KG1 (cell line): ENCODE measurements at regions not wholly inside any gene's neighbourhood (a gene's known extent, or its start where the extent isn't known, plus 50 kb on each side); places are given as distances from the start of the nearest gene placed in this dataset.

ENCODE experiments used
- DNase-seq: peaks from one replicate; lab custom pipeline; 2025; lab: John Stamatoyannopoulos, UW

GRCh38 chr2:5842326-5842725 lies 150.1 kb downstream of the SOX11 start:
- no peak for DNase-seq

- no peak for DNase-seq
These were observed 153.7 kb downstream of the SOX11 start for GRCh38 chr2:5845798-5846330.

- no peak for DNase-seq
These were observed 154.7 kb downstream of the SOX11 start for GRCh38 chr2:5846881-5847280.

GRCh38 chr2:5849562-5849961 lies 157.4 kb downstream of the SOX11 start:
- DNase-seq = no peak

- no peak for DNase-seq
These were observed 159.2 kb downstream of the SOX11 start for GRCh38 chr2:5851410-5851809.

GRCh38 chr2:5854797-5855196 lies 162.6 kb downstream of the SOX11 start:
- no peak for DNase-seq

GRCh38 chr2:5867056-5867455 lies 174.9 kb downstream of the SOX11 start:
- no peak for DNase-seq

- DNase-seq = no peak
These were observed 176.7 kb downstream of the SOX11 start for GRCh38 chr2:5868931-5869330.

- DNase-seq = no peak
These were observed 177.8 kb downstream of the SOX11 start for GRCh38 chr2:5869936-5870335.

GRCh38 chr2:5877360-5877759 lies 185.2 kb downstream of the SOX11 start:
- DNase-seq = no peak

- no peak for DNase-seq
These were observed 193.4 kb downstream of the SOX11 start for GRCh38 chr2:5885451-5886173.

GRCh38 chr2:5886462-5886861 lies 194.3 kb downstream of the SOX11 start:
- no peak for DNase-seq

- DNase-seq = no peak
These were observed 195.9 kb downstream of the SOX11 start for GRCh38 chr2:5888126-5888525.

GRCh38 chr2:5889519-5889918 lies 197.3 kb downstream of the SOX11 start:
- no peak for DNase-seq

GRCh38 chr2:5894355-5894754 lies 202.2 kb downstream of the SOX11 start:
- DNase-seq = no peak

GRCh38 chr2:5895284-5895683 lies 203.1 kb downstream of the SOX11 start:
- DNase-seq = no peak

- no peak for DNase-seq
These were observed 205.1 kb downstream of the SOX11 start for GRCh38 chr2:5897249-5897648.

GRCh38 chr2:5898667-5899066 lies 206.5 kb downstream of the SOX11 start:
- no peak for DNase-seq

GRCh38 chr2:5905661-5906060 lies 213.5 kb downstream of the SOX11 start:
- no peak for DNase-seq

GRCh38 chr2:5908071-5908470 lies 215.9 kb downstream of the SOX11 start:
- DNase-seq = no peak

- DNase-seq = no peak
These were observed 219.5 kb downstream of the SOX11 start for GRCh38 chr2:5911718-5912117.

GRCh38 chr2:5913711-5914395 lies 221.7 kb downstream of the SOX11 start:
- no peak for DNase-seq

- DNase-seq = no peak
These were observed 222.8 kb downstream of the SOX11 start for GRCh38 chr2:5914811-5915611.
